Prostate gland (tissue), 2 donors: ENCODE measurements at regions not wholly inside any gene's neighbourhood (a gene's known extent, or its start where the extent isn't known, plus 50 kb on each side); places are given as distances from the start of the nearest gene placed in this dataset.

Source experiments
- POLR2A ChIP-seq: fragments of 450-650 bp; IDR thresholded peaks from one replicate; pipeline ENCODE4 v1.6.1; 2016; ENCODE audit warnings: antibody characterized with exemption, mild to moderate bottlenecking
- POLR2AphosphoS5 ChIP-seq: sonication (generic); formaldehyde crosslinking; IDR thresholded peaks from one replicate; pipeline ENCODE4 v1.6.1; 2017; ENCODE audit warnings: antibody characterized with exemption
- TF ChIP-seq, protein P1 (sequence below), 4 experiments: fragments of 200-600 bp in 2 of 4; fragments of 450-650 bp in 2 of 4; sonication (generic) in 2 of 4; IDR thresholded peaks; 1 replicate in 3 of 4; 2 replicates in 1 of 4; pipeline ENCODE4 v1.5.1; 2016 to 2019; ENCODE audit warnings: antibody characterized with exemption in 4 of 4, mild to moderate bottlenecking in 2 of 4, moderate library complexity in 2 of 4

DNA sequence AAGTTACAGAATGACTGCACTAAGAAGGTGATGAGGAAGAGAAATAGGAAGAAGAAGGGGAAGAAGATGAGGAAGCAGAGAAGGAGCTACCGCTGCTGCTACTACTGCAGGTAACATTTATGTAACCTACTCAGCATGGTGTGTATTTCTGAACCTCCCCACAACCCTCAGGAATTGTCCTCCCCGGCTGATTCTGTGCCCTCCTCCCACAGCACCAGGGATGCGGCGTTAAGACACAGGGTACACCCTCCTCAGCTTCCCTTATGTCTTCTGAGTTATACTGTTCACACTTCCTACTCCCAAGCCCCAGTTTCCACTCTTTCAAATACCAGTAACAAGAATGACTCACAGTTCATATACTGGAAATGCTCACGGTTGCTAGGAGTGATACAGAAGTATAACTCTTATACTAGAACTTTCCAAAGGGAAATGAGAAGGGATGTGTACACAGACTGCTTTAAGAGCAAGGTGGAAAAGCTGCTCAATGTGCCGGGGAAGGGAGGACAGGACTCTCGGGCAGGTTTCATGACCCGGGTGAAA is 224.5 kb upstream of the PSMD7 start:
- TF ChIP-seq POLR2A: no peak
- no peak for TF ChIP-seq POLR2AphosphoS5
- TF ChIP-seq, protein P1, sequence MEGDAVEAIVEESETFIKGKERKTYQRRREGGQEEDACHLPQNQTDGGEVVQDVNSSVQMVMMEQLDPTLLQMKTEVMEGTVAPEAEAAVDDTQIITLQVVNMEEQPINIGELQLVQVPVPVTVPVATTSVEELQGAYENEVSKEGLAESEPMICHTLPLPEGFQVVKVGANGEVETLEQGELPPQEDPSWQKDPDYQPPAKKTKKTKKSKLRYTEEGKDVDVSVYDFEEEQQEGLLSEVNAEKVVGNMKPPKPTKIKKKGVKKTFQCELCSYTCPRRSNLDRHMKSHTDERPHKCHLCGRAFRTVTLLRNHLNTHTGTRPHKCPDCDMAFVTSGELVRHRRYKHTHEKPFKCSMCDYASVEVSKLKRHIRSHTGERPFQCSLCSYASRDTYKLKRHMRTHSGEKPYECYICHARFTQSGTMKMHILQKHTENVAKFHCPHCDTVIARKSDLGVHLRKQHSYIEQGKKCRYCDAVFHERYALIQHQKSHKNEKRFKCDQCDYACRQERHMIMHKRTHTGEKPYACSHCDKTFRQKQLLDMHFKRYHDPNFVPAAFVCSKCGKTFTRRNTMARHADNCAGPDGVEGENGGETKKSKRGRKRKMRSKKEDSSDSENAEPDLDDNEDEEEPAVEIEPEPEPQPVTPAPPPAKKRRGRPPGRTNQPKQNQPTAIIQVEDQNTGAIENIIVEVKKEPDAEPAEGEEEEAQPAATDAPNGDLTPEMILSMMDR (IDR thresholded peaks at IDR 0.05): no peak
